ENCODE measurements at regions not wholly inside any gene's neighbourhood (a gene's known extent, or its start where the extent isn't known, plus 50 kb on each side); places are given as distances from the start of the nearest gene placed in this dataset.
"Not testable (repeated sequence)": the region's sequence is repeated elsewhere in the genome, so short reads cannot be mapped to it uniquely, and the experiment has no call there.

- TF ChIP-seq CTCF (IDR thresholded peaks at IDR 0.05; ENCODE audit: insufficient read depth, low read depth, low read length, missing control alignments): no peak
Observed at GRCh38 chr3:53425936-53426335, 68.5 kb upstream of the CACNA1D start.

GRCh38 chr3:53426918-53427317 lies 67.5 kb upstream of the CACNA1D start:
- DNase-seq (ENCODE audit: low read depth): no peak
- H3K4me3 ChIP-seq (ENCODE audit: low read length): no peak overlapping the region
- no peak for TF ChIP-seq CTCF (IDR thresholded peaks at IDR 0.05; ENCODE audit: insufficient read depth, low read depth, low read length, missing control alignments)

More at GRCh38 chr3:53425936-53426335, 68.5 kb upstream of the CACNA1D start:
- no peak overlapping the region for H3K4me3 ChIP-seq (ENCODE audit: low read length)
- no peak for DNase-seq (ENCODE audit: low read depth)

GRCh38 chr3:53436828-53437227 lies 57.6 kb upstream of the CACNA1D start:
- TF ChIP-seq CTCF (IDR thresholded peaks at IDR 0.05; ENCODE audit: insufficient read depth, low read depth, low read length, missing control alignments): no peak
- H3K4me3 ChIP-seq (ENCODE audit: low read length): no peak overlapping the region
- no peak for DNase-seq (ENCODE audit: low read depth)

- not testable (repeated sequence) for DNase-seq (ENCODE audit: low read depth)
Observed at GRCh38 chr3:53442863-53443262, 51.5 kb upstream of the CACNA1D start.

More at GRCh38 chr3:53442863-53443262, 51.5 kb upstream of the CACNA1D start:
- H3K4me3 ChIP-seq (ENCODE audit: low read length): not testable (repeated sequence)
